Right lobe of liver (tissue), 4 donors: ENCODE measurements at regions not wholly inside any gene's neighbourhood (a gene's known extent, or its start where the extent isn't known, plus 50 kb on each side); places are given as distances from the start of the nearest gene placed in this dataset.

ENCODE experiments used
- POLR2A ChIP-seq: fragments of 450-650 bp; IDR thresholded peaks from one replicate; pipeline ENCODE4 v1.6.1; 2017; ENCODE audit warnings: antibody characterized with exemption, mild to moderate bottlenecking
- TF ChIP-seq, protein P1 (sequence below), 4 donors: fragments of 200-600 bp in 3 of 4; fragments of 450-650 bp in 1 of 4; IDR thresholded peaks; one replicate each; pipeline versions ENCODE4 v1.5.1 to v1.8.0; 2016 to 2022; ENCODE audit warnings: antibody characterized with exemption in 4 of 4, mild to moderate bottlenecking in 2 of 4
- donor health status: DM: no; HTN: no; CAD: no.
- donor health status: DM: no; HTN: no; CAD: no.
- donor health status: DM: no; HTN: yes; CAD: no.

DNA sequence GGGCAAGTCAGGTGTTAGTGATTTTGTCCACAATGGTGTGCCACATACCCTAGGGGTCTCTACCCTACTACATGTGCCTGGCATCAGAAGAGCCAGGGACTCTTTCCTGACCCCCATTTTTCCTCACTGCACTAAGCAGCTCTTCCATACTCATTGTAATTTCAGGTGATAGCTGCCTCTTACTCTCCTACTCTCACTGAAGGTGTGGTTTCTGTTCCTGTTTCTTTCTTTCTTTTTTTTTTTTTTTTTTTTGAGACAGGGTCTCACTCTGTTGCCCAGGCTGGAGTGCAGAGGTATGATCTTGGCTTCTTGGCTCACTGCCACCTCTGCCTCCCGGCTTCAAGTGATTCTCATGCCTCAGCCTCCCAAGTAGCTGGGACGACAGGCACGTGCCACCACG, 164.9 kb upstream of the USP9X start:
- TF ChIP-seq, protein P1, sequence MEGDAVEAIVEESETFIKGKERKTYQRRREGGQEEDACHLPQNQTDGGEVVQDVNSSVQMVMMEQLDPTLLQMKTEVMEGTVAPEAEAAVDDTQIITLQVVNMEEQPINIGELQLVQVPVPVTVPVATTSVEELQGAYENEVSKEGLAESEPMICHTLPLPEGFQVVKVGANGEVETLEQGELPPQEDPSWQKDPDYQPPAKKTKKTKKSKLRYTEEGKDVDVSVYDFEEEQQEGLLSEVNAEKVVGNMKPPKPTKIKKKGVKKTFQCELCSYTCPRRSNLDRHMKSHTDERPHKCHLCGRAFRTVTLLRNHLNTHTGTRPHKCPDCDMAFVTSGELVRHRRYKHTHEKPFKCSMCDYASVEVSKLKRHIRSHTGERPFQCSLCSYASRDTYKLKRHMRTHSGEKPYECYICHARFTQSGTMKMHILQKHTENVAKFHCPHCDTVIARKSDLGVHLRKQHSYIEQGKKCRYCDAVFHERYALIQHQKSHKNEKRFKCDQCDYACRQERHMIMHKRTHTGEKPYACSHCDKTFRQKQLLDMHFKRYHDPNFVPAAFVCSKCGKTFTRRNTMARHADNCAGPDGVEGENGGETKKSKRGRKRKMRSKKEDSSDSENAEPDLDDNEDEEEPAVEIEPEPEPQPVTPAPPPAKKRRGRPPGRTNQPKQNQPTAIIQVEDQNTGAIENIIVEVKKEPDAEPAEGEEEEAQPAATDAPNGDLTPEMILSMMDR (IDR thresholded peaks at IDR 0.05) = no peak
- no peak for TF ChIP-seq POLR2A
